ENCODE measurements at regions not wholly inside any gene's neighbourhood (a gene's known extent, or its start where the extent isn't known, plus 50 kb on each side); places are given as distances from the start of the nearest gene placed in this dataset.

- Histone ChIP-seq H3K9ac (replicated peaks in 1 of 4; ENCODE audit: extremely low read depth in 1 of 4, low read depth in 3 of 4, low read length in 3 of 4) (no peak overlapping the region), H3K36me3 (ENCODE audit: control insufficient read depth in 2 of 4, insufficient read depth in 4 of 4, low read length in 3 of 4) (no peaks in the 10 kb centered on the region), H3K27ac (ENCODE audit: low read depth, low read length) (no peak overlapping the region), H3K79me2 (ENCODE audit: control insufficient read depth in 1 of 2, insufficient read depth in 2 of 2, low read length in 2 of 2) (no peaks in the 10 kb centered on the region), H2BK12ac (ENCODE audit: low read depth, low read length) (no peak overlapping the region), H2BK120ac (replicated peaks; ENCODE audit: low read depth, low read length) (no peak overlapping the region), H2AFZ (ENCODE audit: low read length) (no peak overlapping the region), H3K9me3 (ENCODE audit: insufficient read depth in 2 of 2, low read depth in 1 of 2, low read length in 1 of 2) (no peaks in the 10 kb centered on the region), H2BK20ac (ENCODE audit: low read length) (no peak overlapping the region), H2BK15ac (ENCODE audit: low read length) (no peak overlapping the region), H3K56ac (replicated peaks; ENCODE audit: insufficient read length, low read depth, low read length) (no peak overlapping the region), H3K23ac (ENCODE audit: insufficient read length) (no peak overlapping the region), H4K20me1 (replicated peaks in 1 of 2; ENCODE audit: control insufficient read depth in 1 of 2, insufficient read depth in 2 of 2, low read length in 2 of 2) (no peaks in the 10 kb centered on the region), H4K5ac (ENCODE audit: insufficient read length, low read depth, low read length) (no peak overlapping the region), H4K91ac (replicated peaks; ENCODE audit: insufficient read length, low read length) (no peak overlapping the region), H3K18ac (ENCODE audit: extremely low read depth, low read length) (no peak overlapping the region), H3K14ac (ENCODE audit: insufficient read length) (no peak overlapping the region), H3K79me1 (ENCODE audit: low read depth, low read length) (no peaks in the 10 kb centered on the region), H3K4me1 (replicated peaks in 1 of 4; ENCODE audit: control insufficient read depth in 3 of 4, insufficient read depth in 4 of 4, low read length in 3 of 4) (peaks cover 0 to 2% (median 0%) of the 10 kb centered on the region in 4 experiments; a peak in 1 of 7 replicates), H2AK5ac (ENCODE audit: low read depth, low read length) (no peak overlapping the region), H2BK5ac (ENCODE audit: low read depth, low read length) (no peak overlapping the region), H3K4ac (replicated peaks; ENCODE audit: insufficient read length, low read depth, low read length) (no peak overlapping the region), H3K4me2 (ENCODE audit: insufficient read depth in 1 of 2, low read depth in 2 of 2, low read length in 2 of 2) (no peak overlapping the region), H4K8ac (ENCODE audit: extremely low read depth, insufficient read depth, low read length) (no peak overlapping the region), H3K4me3 (ENCODE audit: extremely low read depth in 1 of 4, insufficient read depth in 2 of 4, low read depth in 3 of 4, low read length in 4 of 4) (no peak overlapping the region), H3K27me3 (replicated peaks in 1 of 4; ENCODE audit: control insufficient read depth in 3 of 4, extremely low read depth in 1 of 4, insufficient read depth in 3 of 4, low read length in 3 of 4) (no peaks in the 10 kb centered on the region), H3K23me2 (ENCODE audit: low read depth, low read length) (no peaks in the 10 kb centered on the region)
- DNase-seq (ENCODE audit: low read depth in 1 of 2, low spot score in 2 of 2) (no peak), FAIRE-seq (no peak)
- no peak for TF ChIP-seq TAF7 (optimal IDR thresholded peaks at IDR 0.05; ENCODE audit: borderline replicate concordance, low read depth, low read length)
- no peak for TF ChIP-seq KDM1A (IDR thresholded peaks at IDR 0.05; ENCODE audit: borderline replicate concordance, low read length)
- WGBS, 2 experiments (ENCODE audit: extremely low coverage in 1 of 2, insufficient coverage in 1 of 2, insufficient read length in 1 of 2, insufficient replicate concordance in 2 of 2, low coverage in 1 of 2, low lambda C conversion rate in 2 of 2, missing lambda C conversion rate in 1 of 2): 90% methylated on average over 2 of the region's 2 CpGs; no CpG with 5 or more reads in 1 of the 2 experiments
- ChIA-PET POLR2A (ENCODE audit: partially characterized antibody) (interaction anchor here (0.6 kb wide), 1 partner anchor 23 kb away, joined by 3 read pairs; no protein-coding TSS in a partner anchor), CTCF (ENCODE audit: partially characterized antibody) (interaction anchor here (0.6 kb wide), 1 partner anchor 1402 kb away, joined by 3 read pairs; no protein-coding TSS in a partner anchor)
Observed at GRCh38 chr4:11973270-11973669, 544.6 kb upstream of the HS3ST1 start.
